GM10266 (cell line): ENCODE measurements at regions not wholly inside any gene's neighbourhood (a gene's known extent, or its start where the extent isn't known, plus 50 kb on each side); places are given as distances from the start of the nearest gene placed in this dataset.

Experiments
- DNase-seq: peaks from one replicate; pipeline ENCODE4 v3.0.0; 2012; ENCODE audit errors: extremely low spot score
- CTCF ChIP-seq: IDR thresholded peaks from 2 replicates; pipeline ENCODE4 v1.5.1; 2012; ENCODE audit warnings: mild to moderate bottlenecking, low read depth; ENCODE audit not compliant: control insufficient read depth, insufficient read depth; ENCODE audit errors: missing control alignments

DNA sequence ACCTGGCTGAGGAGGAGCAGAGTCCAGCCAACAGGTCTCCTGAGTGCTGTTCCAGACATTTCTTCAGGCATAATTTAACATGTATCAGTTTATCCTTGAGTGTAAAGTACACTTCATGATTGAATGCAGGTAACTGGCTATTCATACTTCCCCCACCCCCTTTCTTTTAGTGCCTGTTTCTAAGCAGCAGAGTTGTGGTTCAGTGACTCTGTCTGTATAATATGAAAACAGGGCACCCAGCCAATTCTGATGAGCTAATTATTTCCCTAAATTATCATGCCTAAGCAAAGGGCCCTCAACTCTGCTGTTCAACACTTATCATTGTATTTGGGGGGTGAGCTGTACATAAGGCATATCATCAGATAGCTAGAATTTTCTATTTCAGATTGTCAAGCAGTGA is 51.9 kb upstream of the ZSWIM6 start:
- TF ChIP-seq CTCF = no peak
- no peak for DNase-seq

DNA sequence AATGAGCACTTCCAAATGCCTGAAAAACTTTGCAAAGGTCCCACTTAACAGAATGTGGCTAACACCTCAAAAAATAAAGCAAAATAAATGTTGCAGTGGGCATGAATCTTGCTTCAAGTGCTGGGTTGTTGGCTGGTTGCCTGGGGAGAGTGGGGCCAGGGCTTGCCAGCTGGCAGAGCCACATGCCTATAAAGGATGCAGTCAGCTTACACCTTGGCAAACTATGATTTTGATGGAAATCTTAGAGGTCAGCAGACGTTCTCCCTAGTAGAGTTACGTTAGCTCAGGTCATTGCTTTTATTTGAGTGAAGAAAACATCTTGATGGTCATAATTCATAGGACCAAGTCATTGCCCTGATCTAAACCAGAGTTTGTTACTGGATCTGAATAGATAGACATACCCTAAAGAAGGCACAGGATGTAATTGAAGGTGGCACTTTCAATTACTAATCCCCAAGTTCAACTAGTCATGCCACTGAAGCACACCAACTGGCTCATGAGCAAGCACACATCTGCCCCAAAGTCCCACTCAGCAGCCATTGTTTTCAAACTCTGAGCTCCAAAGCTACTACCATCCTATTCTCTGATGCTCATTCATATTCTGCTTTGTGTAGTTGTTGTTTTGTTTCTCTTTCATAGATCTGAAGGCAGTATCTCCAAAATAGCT is 51.2 kb upstream of the ZSWIM6 start:
- no peak for TF ChIP-seq CTCF
- DNase-seq = no peak

GRCh38 chr5:61281686-61282085 is 50.4 kb upstream of the ZSWIM6 start:
- DNase-seq = no peak
- TF ChIP-seq CTCF = no peak
